ENCODE measurements at regions not wholly inside any gene's neighbourhood (a gene's known extent, or its start where the extent isn't known, plus 50 kb on each side); places are given as distances from the start of the nearest gene placed in this dataset.

GRCh38 chr3:106578911-106579310 lies 710.1 kb upstream of the CBLB start:
- no peak for DNase-seq (ENCODE audit: extremely low spot score)
- no peak overlapping the region for H3K4me3 ChIP-seq
- WGBS = 96% methylated on average over 1 of the region's 1 CpG

GRCh38 chr3:106582151-106582550 lies 713.3 kb upstream of the CBLB start:
- WGBS = 81% methylated on average over 3 of the region's 3 CpGs
- intact Hi-C loops (cut with DNase I) = no loop called here

More at GRCh38 chr3:106578911-106579310, 710.1 kb upstream of the CBLB start:
- TF ChIP-seq EP300 (IDR thresholded peaks at IDR 0.05) (no peak), CTCF (IDR thresholded peaks at IDR 0.05) (no peak), POLR2A (IDR thresholded peaks at IDR 0.05; ENCODE audit: low read depth) (no peak), POLR2AphosphoS5 (IDR thresholded peaks at IDR 0.05) (no peak)
- Histone ChIP-seq H3K4me1 (no peaks in the 10 kb centered on the region), H3K27me3 (no peaks in the 10 kb centered on the region), H3K27ac (replicated peaks in 1 of 4) (no peak overlapping the region), H3K36me3 (no peaks in the 10 kb centered on the region), H3K9me3 (no peaks in the 10 kb centered on the region)
- intact Hi-C loops (cut with DNase I) = no loop called here

GRCh38 chr3:106587551-106587950 lies 718.7 kb upstream of the CBLB start:
- intact Hi-C loops (cut with DNase I) = no loop called here
- Histone ChIP-seq H3K36me3 (no peaks in the 10 kb centered on the region), H3K27me3 (no peaks in the 10 kb centered on the region), H3K4me3 (no peak overlapping the region), H3K9me3 (no peaks in the 10 kb centered on the region), H3K4me1 (no peaks in the 10 kb centered on the region), H3K27ac (replicated peaks in 1 of 4) (no peak overlapping the region)
- 94% methylated on average over 6 of the region's 6 CpGs for WGBS
- TF ChIP-seq EP300 (IDR thresholded peaks at IDR 0.05) (no peak), CTCF (IDR thresholded peaks at IDR 0.05) (no peak), POLR2A (IDR thresholded peaks at IDR 0.05; ENCODE audit: low read depth) (no peak), POLR2AphosphoS5 (IDR thresholded peaks at IDR 0.05) (no peak)
- no peak for DNase-seq (ENCODE audit: extremely low spot score)

More at GRCh38 chr3:106582151-106582550, 713.3 kb upstream of the CBLB start:
- no peaks in the 10 kb centered on the region for H3K27me3 ChIP-seq
- TF ChIP-seq EP300 (IDR thresholded peaks at IDR 0.05) (no peak), CTCF (IDR thresholded peaks at IDR 0.05) (no peak), POLR2AphosphoS5 (IDR thresholded peaks at IDR 0.05) (no peak), POLR2A (IDR thresholded peaks at IDR 0.05; ENCODE audit: low read depth) (no peak)
- no peaks in the 10 kb centered on the region for H3K4me1 ChIP-seq
- H3K27ac ChIP-seq (replicated peaks in 1 of 4) = no peak overlapping the region
- H3K36me3 ChIP-seq = no peaks in the 10 kb centered on the region
- no peak for DNase-seq (ENCODE audit: extremely low spot score)
- no peaks in the 10 kb centered on the region for H3K9me3 ChIP-seq
- H3K4me3 ChIP-seq = no peak overlapping the region

- 94% methylated on average over 1 of the region's 1 CpG for WGBS
Observed at GRCh38 chr3:106588739-106589138, 719.9 kb upstream of the CBLB start.

More at GRCh38 chr3:106588739-106589138, 719.9 kb upstream of the CBLB start:
- Histone ChIP-seq H3K36me3 (no peaks in the 10 kb centered on the region), H3K4me3 (no peak overlapping the region), H3K27ac (replicated peaks in 1 of 4) (no peak overlapping the region), H3K4me1 (no peaks in the 10 kb centered on the region), H3K9me3 (no peaks in the 10 kb centered on the region), H3K27me3 (no peaks in the 10 kb centered on the region)
- TF ChIP-seq POLR2AphosphoS5 (IDR thresholded peaks at IDR 0.05) (no peak), POLR2A (IDR thresholded peaks at IDR 0.05; ENCODE audit: low read depth) (no peak), CTCF (IDR thresholded peaks at IDR 0.05) (no peak), EP300 (IDR thresholded peaks at IDR 0.05) (no peak)
- intact Hi-C loops (cut with DNase I) = no loop called here
- DNase-seq (ENCODE audit: extremely low spot score) = no peak

Data from esophagus muscularis mucosa (tissue), 4 donors.